GM18505 (cell line): ENCODE measurements at regions not wholly inside any gene's neighbourhood (a gene's known extent, or its start where the extent isn't known, plus 50 kb on each side); places are given as distances from the start of the nearest gene placed in this dataset.

Experiments
- ATAC-seq: cut with Tn5 transposase; IDR thresholded peaks from one replicate; pipeline ENCODE4 v1.9.1; 2021; ENCODE audit not compliant: unreplicated experiment
- POLR2A ChIP-seq: IDR thresholded peaks from 4 replicates; pipeline ENCODE4 v1.6.1; 2011; ENCODE audit warnings: borderline replicate concordance; ENCODE audit not compliant: insufficient read depth, insufficient read length; ENCODE audit errors: extremely low read depth

DNA sequence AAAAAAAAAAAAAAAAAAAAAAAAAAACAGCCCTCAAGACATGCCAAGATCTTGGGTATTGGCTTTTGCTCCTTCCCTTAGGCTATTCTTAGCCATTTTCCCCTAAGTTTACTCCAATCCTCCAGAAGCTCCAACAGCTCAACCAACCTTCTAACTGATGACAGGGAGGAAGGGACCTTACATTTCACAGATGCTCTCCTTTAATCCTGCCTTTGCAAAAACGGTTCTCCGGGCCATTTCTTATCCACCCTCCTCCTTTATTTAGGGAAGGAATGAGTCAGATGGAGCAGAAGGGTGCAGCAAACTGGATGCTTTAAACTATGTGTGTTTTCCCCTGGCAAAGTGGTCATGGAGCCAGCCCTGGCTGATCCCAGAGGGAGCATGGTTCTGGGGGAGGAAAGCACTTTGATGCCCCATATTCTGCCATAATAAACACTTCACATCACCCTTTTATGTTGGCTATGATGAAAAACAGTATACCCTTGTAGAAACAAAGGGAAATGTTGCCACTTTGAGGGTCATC lies 369.4 kb upstream of the DMAC1 start:
- no peak for TF ChIP-seq POLR2A
- ATAC-seq: no peak

DNA sequence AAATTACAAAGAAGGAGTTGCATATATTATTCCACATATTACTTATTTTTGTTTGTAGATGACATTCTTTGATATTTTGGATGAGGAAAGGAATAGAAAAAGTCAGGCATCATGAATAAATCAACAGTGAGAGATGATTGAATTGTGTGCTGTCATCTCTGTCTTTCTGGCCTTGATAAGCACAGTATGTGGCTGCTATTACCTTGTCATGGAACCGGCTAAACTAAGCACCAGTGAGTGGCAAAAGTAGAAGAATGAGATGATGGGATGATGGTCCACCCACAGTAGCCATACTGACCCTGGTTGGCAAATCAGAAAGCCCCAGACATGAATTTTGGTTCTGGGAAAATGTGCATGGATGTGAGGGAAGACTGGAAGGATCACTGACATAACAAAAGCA lies 361.2 kb upstream of the DMAC1 start:
- ATAC-seq: no peak
- TF ChIP-seq POLR2A: no peak

DNA sequence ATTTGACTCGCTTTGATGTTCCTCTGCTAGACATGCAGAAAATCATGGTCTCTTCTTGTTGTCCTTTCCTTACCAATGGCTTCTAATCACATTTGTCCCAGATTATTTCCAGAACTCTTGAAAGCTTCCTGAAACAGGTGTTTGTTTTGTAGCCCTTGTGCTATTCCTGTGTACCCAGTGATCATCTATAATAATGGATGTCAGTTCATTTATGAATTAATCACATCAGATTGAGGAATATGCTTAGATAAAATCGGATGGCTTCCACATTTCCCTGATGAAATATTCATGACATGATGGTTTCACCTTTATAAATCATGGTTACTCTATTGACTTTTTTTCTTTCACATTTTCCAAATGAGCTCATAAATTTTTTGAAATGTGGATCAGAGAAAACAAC lies 359.0 kb upstream of the DMAC1 start:
- no peak for ATAC-seq

DNA sequence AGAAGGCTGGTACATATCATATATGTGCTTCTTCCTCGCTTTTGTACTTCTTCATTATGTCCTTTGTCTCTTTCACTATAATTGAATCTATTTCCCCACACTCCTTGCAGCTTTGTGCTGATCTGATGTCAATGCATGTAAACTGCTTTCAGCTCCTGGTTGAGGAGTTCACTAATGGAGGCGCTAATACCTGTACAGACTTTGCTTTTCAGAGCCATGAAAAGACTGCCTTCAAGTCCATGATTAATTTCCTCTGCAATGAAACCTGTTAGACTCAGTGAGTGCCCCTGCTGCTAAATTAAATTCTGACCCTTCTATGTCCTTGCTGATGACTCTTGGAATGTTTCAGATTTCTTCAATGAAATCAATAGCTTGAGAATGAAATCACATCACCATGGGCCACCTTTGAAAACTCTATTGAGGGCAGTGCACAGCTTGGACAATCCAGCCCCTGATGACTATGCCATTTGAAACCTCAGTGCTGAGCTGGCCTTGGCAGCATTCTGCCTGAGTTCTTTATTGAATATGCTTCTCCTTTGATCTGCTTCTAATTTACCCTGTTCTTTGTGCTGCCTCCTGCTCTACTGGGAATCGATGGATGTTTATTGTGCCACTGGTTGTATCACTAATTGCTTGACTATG lies 358.2 kb upstream of the DMAC1 start:
- no peak for ATAC-seq
- no peak for TF ChIP-seq POLR2A

More for the DNA sequence above, 359.0 kb upstream of the DMAC1 start:
- TF ChIP-seq POLR2A: no peak

DNA sequence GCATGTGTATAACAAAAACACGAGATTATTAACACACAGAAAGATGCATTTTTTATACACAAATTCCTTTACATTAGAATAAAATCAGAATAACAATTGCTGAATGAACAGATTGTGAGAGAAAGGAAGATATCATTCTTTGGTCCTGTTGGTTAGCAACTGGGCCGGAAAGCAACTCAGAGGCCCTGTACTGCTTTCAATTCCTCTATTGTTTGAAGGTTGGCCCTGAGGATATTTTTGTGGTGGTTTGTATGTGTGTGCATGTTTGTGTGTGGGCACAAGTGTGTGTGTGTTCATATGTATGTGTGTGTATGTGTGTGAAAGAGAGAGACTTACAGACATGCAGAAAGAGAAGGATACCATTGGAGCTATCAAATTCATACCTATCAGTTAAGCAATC lies 356.8 kb upstream of the DMAC1 start:
- ATAC-seq: no peak
- TF ChIP-seq POLR2A: no peak

DNA sequence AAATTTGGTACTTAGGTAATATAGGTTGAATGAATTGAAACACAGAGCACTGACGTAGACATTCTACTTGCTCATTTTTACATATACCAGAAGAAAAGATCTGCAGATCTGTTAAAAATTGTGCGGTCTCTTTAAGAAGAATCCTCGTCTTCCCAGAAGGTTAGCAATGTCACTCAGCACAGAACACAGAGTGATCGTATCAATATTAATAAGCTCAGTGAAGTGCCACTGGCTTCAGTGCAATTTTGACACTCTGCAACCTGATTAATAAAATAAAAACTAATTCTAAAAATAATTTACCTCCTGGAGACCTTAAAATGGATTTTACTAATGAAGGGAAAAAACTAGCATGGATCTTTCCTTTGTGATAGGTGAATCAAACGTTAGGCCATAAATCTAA lies 356.1 kb upstream of the DMAC1 start:
- ATAC-seq: no peak
- no peak for TF ChIP-seq POLR2A

DNA sequence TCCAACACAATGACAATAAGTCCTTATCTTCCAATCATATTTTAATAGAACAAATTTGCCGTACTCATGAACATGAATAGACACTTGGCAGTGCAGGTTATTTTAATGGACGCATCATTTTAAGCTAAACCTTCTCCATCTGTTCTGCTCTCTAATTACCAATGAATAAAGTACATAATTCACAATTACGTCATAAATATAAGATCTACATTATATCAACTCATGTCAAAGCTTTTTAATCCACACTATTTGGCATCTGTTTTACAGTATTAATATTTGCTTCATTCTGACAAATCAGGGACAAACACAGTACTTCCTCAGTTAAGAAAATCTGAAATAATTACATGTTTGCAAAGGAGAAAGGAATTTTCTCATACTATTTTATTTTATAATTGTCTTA lies 344.1 kb upstream of the DMAC1 start:
- no peak for ATAC-seq
- no peak for TF ChIP-seq POLR2A

DNA sequence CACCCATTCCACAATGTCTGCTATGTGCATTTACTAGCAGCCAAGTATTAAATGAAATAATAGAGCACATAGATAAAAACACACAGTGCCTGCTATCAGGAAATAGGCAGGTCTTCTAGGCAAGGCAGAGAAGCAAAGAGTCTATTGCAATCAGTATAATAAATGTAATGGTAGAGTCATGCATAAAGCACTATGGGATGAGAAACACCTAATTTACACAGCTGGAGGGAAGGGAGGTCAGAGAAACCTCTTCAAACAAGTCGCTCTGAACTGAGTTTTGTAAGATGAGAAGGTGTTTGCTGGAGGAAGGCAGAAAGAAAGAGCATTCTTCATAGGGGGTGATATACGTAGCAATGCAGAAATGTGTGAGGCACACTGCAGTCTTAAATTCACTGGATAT lies 341.0 kb upstream of the DMAC1 start:
- TF ChIP-seq POLR2A: no peak
- no peak for ATAC-seq

DNA sequence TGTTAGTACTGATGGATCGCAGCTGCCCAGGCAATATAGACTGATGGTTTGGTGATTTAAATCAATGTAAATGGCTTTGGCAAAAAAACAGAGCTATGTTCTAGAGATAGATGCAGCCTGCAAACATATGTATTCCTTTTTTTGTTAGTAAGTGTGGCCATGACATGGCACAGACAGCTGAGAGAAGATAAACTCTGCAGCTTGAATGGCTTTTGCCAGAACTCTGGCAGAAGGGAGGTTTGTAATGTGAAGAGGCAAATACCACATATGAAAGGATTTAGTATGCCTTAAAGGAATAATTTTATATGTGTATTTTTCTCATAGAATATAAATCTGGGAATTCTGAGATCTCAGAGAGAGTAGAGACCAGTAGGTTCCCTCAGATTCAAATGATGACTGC lies 340.2 kb upstream of the DMAC1 start:
- TF ChIP-seq POLR2A: no peak

DNA sequence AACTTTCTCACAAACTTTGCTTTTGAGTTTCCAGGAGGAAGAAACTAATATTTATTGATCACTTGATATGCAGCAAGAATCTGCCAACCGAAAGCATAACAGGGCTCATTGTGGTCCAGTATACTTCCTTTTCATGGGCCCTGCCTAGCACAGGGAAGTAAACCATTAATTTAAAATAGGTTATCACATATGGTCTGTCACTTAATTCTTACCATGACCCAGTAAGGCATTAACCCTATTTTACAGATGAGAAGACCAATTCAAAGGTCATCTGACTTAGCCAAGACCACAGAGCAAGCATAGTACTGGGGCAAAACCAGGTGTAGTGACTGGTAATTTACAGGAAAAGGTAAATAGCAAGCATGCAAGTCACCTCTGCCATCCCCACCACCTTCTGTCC lies 336.9 kb upstream of the DMAC1 start:
- TF ChIP-seq POLR2A: no peak
- no peak for ATAC-seq

More for the DNA sequence above, 340.2 kb upstream of the DMAC1 start:
- no peak for ATAC-seq

DNA sequence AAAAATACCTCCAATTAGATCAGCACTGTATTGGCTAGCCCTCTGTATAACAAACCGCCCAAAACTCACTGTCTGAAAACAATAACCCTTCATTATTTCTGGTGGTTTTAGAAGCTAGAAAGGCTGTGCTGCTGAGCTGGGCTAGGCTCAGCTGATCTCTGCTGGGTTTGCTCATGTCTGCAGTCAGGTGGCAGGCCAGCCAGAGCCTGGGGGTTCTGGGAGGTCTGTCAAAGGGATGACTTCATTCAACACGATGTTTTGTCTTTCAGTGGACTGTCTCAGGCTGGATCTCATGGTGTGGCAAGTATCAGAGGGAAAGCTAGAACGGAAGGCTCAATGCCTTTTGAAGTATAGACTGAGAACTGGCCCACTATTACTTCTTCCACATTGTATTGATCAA lies 335.1 kb upstream of the DMAC1 start:
- ATAC-seq: no peak
- TF ChIP-seq POLR2A: no peak

DNA sequence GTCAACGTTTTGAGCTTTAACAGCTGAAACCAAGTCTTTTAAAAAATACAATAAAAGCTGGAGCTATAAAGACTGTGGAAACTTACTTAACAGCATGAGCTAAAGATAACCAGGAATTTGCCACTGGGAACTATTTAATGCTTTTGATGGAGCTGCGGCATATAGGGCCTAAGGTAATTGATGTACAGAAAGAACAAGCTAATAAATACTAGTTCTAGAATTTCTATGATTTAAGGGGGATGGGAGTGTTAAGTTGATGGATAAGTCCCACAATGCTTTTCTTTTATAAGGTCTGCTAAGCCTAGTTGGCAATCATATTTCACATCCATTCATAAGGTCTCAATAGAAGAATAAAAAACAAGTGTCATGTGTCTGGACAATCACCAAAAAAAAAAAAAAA lies 334.0 kb upstream of the DMAC1 start:
- no peak for TF ChIP-seq POLR2A
- no peak for ATAC-seq

DNA sequence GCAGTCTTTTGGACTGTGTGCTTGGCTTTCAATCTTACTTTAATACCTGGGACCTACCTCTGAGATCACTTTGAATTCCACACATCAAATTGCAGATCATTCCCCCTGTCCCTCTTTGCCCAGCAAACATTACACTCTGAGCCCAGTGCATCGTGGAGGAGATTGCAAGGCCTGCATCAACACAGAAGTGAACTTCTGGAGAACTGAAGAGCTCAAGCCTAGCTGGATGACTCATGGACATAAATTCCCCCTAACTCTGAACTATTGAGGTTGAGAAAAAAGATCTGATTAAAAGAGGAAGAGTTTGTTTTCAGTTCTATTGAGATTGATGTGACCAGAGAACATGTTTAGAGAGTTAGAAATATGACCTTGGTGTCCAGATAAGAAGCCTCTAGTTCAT lies 316.0 kb upstream of the DMAC1 start:
- no peak for TF ChIP-seq POLR2A
- ATAC-seq: no peak

DNA sequence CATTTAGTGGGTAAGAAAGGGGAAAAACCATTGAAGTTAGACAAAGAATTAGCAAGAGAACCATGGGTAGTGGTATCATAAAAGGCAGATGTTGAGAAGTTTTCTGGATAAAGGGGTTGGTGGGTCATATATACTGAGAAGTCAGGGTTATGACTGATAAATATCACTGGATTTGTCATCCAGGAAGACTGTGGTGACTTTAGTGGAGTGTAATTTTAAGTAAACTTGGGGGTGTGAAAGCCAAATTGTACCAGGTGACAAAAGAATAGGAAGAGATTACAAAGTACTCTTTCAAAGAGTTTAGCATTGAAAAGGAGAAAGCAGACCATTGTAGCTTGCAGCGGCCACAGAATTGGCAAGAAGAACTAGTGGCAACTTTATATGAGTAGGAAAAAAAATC lies 315.2 kb upstream of the DMAC1 start:
- TF ChIP-seq POLR2A: no peak
- no peak for ATAC-seq

DNA sequence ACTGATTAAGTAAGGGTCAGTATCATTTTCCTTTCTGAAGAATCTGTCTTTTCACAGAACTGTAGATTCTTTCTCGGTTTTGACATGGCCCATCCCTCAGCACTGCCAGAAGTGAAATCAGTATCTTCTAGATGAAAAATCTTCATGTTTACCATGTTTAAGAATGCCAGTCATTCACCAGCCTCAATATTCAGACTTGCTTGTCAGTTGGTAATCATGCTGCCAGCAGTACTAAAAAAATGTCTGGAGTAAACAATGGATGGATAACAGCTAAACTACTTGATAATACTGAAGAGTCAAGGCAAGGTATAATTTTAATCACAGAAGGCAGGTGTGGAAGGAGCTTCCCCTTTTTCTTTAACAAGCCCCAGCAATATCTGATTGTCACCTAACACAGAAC lies 306.8 kb upstream of the DMAC1 start:
- TF ChIP-seq POLR2A: no peak
- ATAC-seq: no peak
